IPS-NIHi7 (cell line): ENCODE measurements at regions not wholly inside any gene's neighbourhood (a gene's known extent, or its start where the extent isn't known, plus 50 kb on each side); places are given as distances from the start of the nearest gene placed in this dataset.

Source experiments
- DNase-seq: peaks from one replicate; pipeline ENCODE4 v3.0.0; 2012; ENCODE audit warnings: mixed read lengths; ENCODE audit errors: extremely low spot score

DNA sequence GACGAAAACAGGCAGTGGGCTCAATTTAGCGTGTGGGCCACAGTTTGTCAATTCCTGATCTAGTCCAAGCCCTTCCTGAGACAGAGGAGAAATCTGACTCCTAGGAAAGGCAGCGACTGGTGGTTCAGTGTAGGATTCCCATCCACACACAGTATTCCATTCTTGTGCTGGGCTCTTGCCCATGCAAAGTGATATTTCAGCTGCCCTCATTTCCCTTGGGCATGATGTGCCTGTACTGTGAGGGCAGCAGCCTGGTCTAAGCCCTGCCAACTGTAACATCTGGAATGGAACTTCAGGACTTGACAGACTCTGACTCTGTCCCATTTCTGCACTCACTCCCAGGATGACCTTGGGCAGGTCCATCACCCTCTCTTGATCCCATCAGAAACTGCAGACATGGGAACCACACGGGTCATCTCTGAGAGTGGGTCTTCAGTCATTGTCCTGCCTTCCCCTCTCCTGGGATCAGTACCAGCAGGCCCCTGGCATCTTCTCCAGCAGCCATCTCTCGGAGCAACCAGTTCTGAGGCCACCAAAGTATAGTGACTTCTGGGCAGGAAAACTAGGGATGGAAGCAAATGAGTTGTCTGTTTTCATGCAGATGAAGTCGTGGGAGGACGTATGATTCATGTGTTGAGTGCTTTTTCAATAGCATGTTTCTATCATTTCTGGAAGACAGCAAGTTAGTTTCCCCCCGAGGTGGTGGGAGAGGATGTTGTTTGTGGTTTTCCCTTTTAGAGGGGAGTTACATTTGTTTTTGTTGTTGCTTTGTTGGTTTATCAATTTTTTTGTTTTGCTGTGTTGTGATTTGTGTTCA, 54.2 kb upstream of the BCL2L14 start:
- DNase-seq: no peak

DNA sequence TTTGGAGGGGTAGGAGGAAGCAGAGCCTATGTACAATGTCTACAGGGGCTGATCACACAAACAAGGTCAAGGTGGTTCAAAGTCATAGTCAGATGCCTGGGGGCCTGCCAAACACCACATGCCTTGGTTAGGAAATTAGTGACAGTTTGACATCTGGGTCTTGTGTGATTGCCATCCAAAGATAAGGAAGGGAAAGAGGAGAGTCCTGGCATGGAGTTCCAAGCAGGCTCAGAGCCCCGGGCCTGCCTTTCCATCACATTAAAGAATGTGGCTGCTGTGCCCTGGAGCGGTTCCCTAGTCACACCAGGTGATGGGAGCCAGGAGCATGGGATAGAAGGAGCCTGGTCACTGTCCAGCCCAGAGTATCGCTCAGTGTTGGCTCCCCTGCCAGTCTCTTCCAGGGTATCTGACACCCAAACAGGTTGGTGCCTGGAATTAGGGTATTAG, 53.6 kb upstream of the BCL2L14 start:
- peak; percentile 24 for DNase-seq

GRCh38 chr12:12017798-12018197, 52.9 kb upstream of the BCL2L14 start:
- DNase-seq: peak; percentile 73

GRCh38 chr12:12018454-12018853, 52.3 kb upstream of the BCL2L14 start:
- DNase-seq: no peak

DNA sequence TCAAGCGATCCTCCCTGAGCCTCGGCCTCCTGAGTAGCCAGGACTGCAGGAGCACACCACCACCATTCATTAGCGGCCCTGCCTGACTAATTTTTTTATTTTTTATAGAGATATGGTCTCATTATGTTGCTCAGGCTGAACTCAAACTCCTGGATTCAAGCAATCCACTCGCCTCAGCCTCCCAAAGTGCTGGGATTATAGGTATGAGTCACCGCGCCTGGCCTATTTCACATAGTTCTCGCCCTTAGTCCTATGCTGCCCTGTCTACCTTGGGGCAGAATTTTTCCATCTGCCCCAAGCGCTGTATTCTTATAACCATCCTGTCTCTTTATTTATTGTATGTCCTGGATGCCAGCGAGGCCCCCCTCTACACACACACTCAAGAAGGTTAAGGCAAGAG, 50.9 kb upstream of the BCL2L14 start:
- no peak for DNase-seq

DNA sequence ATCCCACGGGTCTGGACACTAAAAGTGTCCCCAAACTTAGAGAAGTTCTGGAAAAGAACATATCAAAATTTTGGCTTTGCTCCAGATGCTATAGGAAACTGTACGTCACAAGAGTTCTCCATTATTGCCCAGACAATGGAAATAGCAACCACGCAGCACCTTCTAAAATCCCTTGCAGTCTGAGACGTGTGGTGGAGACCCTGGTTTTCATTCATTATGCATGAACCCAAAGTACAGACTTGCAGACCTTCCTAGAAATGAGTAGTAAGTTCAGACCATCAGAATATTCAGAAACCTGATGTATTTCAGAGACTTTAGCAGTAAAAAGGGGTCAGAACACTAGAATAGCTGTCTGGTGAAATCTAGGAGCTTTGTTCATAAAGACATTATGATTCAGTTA, 50.0 kb upstream of the BCL2L14 start:
- DNase-seq: no peak
